SK-N-SH (cell line): ENCODE measurements at regions not wholly inside any gene's neighbourhood (a gene's known extent, or its start where the extent isn't known, plus 50 kb on each side); places are given as distances from the start of the nearest gene placed in this dataset.

Source experiments
- CTCF ChIA-PET: fragments of 300-600, 350-600 bp; formaldehyde crosslinking; extraction: SDS; loops from one replicate; lab custom pipeline; 2021; lab: Yijun Ruan, JAX
- POLR2A ChIA-PET: fragments of 350-600 bp; sonication (Branson Sonifier 250); formaldehyde crosslinking; extraction: SDS; loops from one replicate; lab custom pipeline; 2020; ENCODE audit warnings: antibody characterized with exemption, inconsistent platforms; lab: Yijun Ruan, JAX
- DNase-seq: peaks from one replicate; pipeline ENCODE4 v3.0.0; 2012
- H2AFZ ChIP-seq: fragments of 200-600 bp; sonication (generic); 2 replicates; pipeline ENCODE4 v1.8.1; 2016; ENCODE audit warnings: antibody characterized with exemption, mild to moderate bottlenecking, low read depth
- H3F3A ChIP-seq: fragments of 200-600 bp; sonication (generic); replicated peaks from 2 replicates; pipeline ENCODE3; 2016; ENCODE audit warnings: antibody characterized with exemption, mild to moderate bottlenecking; ENCODE audit not compliant: insufficient read depth
- H3K27ac ChIP-seq, 2 experiments: fragments of 200-500 bp in 1 of 2; fragments of 200-600 bp in 1 of 2; sonication (Bioruptor generic) in 1 of 2; sonication (generic), shearing (Covaris generic) in 1 of 2; 2 replicates each; pipeline versions ENCODE4 v1.5.1 to v1.6.1; 2014 to 2016; ENCODE audit warnings: low read depth in 2 of 2, inconsistent platforms in 1 of 2, low read length in 1 of 2, mild to moderate bottlenecking in 1 of 2, mixed read lengths in 1 of 2
- H3K27me3 ChIP-seq: fragments of 200-600 bp; sonication (generic), shearing (Covaris generic); 2 replicates; pipeline ENCODE4 v1.6.1; 2016; ENCODE audit warnings: mixed run types; ENCODE audit not compliant: insufficient read depth
- H3K36me3 ChIP-seq, 2 experiments: fragments of 200-500 bp in 1 of 2; fragments of 200-600 bp in 1 of 2; sonication (Bioruptor generic) in 1 of 2; sonication (generic) in 1 of 2; replicated peaks in 1 of 2; 2 replicates each; pipeline versions ENCODE3 to v1.5.1; 2014 to 2016; ENCODE audit warnings: low read length in 1 of 2, mild to moderate bottlenecking in 1 of 2; ENCODE audit not compliant: insufficient read depth in 2 of 2, control insufficient read depth in 1 of 2
- H3K4me1 ChIP-seq, 2 experiments: fragments of 200-500 bp in 1 of 2; fragments of 200-600 bp in 1 of 2; sonication (Bioruptor generic) in 1 of 2; sonication (generic), shearing (Covaris generic) in 1 of 2; 2 replicates each; pipeline versions ENCODE4 v1.5.1 to v1.6.1; 2014 to 2016; ENCODE audit warnings: low read depth in 1 of 2, low read length in 1 of 2, mixed run types in 1 of 2; ENCODE audit not compliant: insufficient read depth in 2 of 2, control insufficient read depth in 1 of 2
- H3K4me2 ChIP-seq: fragments of 200-600 bp; sonication (generic), shearing (Covaris generic); 2 replicates; pipeline ENCODE4 v1.6.1; 2017; ENCODE audit warnings: mixed run types
- H3K4me3 ChIP-seq, 2 experiments: fragments of 200-500 bp in 1 of 2; fragments of 200-600 bp in 1 of 2; sonication (Bioruptor generic) in 1 of 2; sonication (generic), shearing (Covaris generic) in 1 of 2; 2 replicates each; pipeline versions ENCODE4 v1.5.1 to v1.8.1; 2014 to 2016; ENCODE audit warnings: low read depth in 2 of 2, inconsistent platforms in 1 of 2, low read length in 1 of 2, mild to moderate bottlenecking in 1 of 2, mixed read lengths in 1 of 2, moderate library complexity in 1 of 2
- H3K79me2 ChIP-seq: fragments of 200-600 bp; sonication (generic); 2 replicates; pipeline ENCODE4 v1.8.1; 2017; ENCODE audit warnings: mild to moderate bottlenecking; ENCODE audit not compliant: insufficient read depth
- H3K9ac ChIP-seq: fragments of 200-600 bp; sonication (generic); 2 replicates; pipeline ENCODE4 v1.6.1; 2017; ENCODE audit warnings: mixed run types
- H3K9me2 ChIP-seq: fragments of 200-600 bp; sonication (generic); 2 replicates; pipeline ENCODE4 v1.6.1; 2017; ENCODE audit warnings: mixed run types
- H3K9me3 ChIP-seq: fragments of 200-600 bp; sonication (generic); 2 replicates; pipeline ENCODE4 v1.6.1; 2017; ENCODE audit warnings: mixed run types, mild to moderate bottlenecking, moderate library complexity
- H4K20me1 ChIP-seq: fragments of 200-600 bp; sonication (generic); 2 replicates; pipeline ENCODE4 v1.6.1; 2017; ENCODE audit warnings: mild to moderate bottlenecking, mixed run types; ENCODE audit not compliant: insufficient read depth
- ELF1 ChIP-seq: IDR thresholded peaks from 2 replicates; pipeline ENCODE4 v1.4.0; 2012
- FOSL2 ChIP-seq: IDR thresholded peaks from 2 replicates; pipeline ENCODE4 v1.4.0; 2012; ENCODE audit warnings: low read depth, mild to moderate bottlenecking, moderate library complexity, borderline replicate concordance
- FOXJ3 ChIP-seq: sonication (generic); formaldehyde crosslinking; IDR thresholded peaks from 2 replicates; pipeline ENCODE4 v1.5.1; 2020; ENCODE audit warnings: mild to moderate bottlenecking, missing genetic modification reagents
- GATA2 ChIP-seq: sonication (generic); formaldehyde crosslinking; IDR thresholded peaks from 2 replicates; pipeline ENCODE4 v1.5.0; 2020; ENCODE audit warnings: mild to moderate bottlenecking, missing genetic modification reagents
- JUND ChIP-seq: IDR thresholded peaks from 2 replicates; pipeline ENCODE4 v1.4.0; 2012
- MEF2A ChIP-seq: IDR thresholded peaks from 2 replicates; pipeline ENCODE4 v1.4.0; 2012; ENCODE audit warnings: low read depth, borderline replicate concordance
- NFIC ChIP-seq: IDR thresholded peaks from 2 replicates; pipeline ENCODE4 v1.4.0; 2012; ENCODE audit warnings: borderline replicate concordance
- NRF1 ChIP-seq: IDR thresholded peaks from 2 replicates; pipeline ENCODE4 v1.6.1; 2012; ENCODE audit warnings: low read depth, mild to moderate bottlenecking, low read length
- RAD21 ChIP-seq: IDR thresholded peaks from 2 replicates; pipeline ENCODE4 v1.6.1; 2012; ENCODE audit warnings: mild to moderate bottlenecking, low read length
- RCOR1 ChIP-seq: fragments of 150-350 bp; IDR thresholded peaks from 2 replicates; pipeline ENCODE4 v1.6.1; 2017; ENCODE audit warnings: antibody characterized with exemption, low read length
- SIN3A ChIP-seq: IDR thresholded peaks from 2 replicates; pipeline ENCODE4 v1.6.1; 2012; ENCODE audit warnings: low read depth, mild to moderate bottlenecking, low read length, moderate library complexity, borderline replicate concordance
- TCF12 ChIP-seq: IDR thresholded peaks from 2 replicates; pipeline ENCODE4 v1.4.0; 2012
- TEAD4 ChIP-seq: IDR thresholded peaks from 2 replicates; pipeline ENCODE4 v1.4.0; 2012; ENCODE audit warnings: mild to moderate bottlenecking, borderline replicate concordance; ENCODE audit not compliant: insufficient read depth
- YY1 ChIP-seq: IDR thresholded peaks from 2 replicates; pipeline ENCODE4 v1.4.0; 2012; ENCODE audit warnings: low read depth, mild to moderate bottlenecking
- WGBS: methylation state at CpG from one replicate; pipeline ENCODE4 v1.1.6; 2017; ENCODE audit warnings: low lambda C conversion rate; 5-methylcytosine and 5-hydroxymethylcytosine counted together
- TF ChIP-seq, protein P1 (sequence below): fragments of 150-350 bp; IDR thresholded peaks from 2 replicates; pipeline ENCODE4 v1.6.1; 2017; ENCODE audit warnings: antibody characterized with exemption, low read length, low read depth, borderline replicate concordance
- TF ChIP-seq, protein P2 (sequence below): fragments of 150-350 bp; IDR thresholded peaks from 2 replicates; pipeline ENCODE4 v1.6.1; 2016; ENCODE audit warnings: mild to moderate bottlenecking, low read depth, low read length
- TF ChIP-seq, protein P3 (sequence below): IDR thresholded peaks from 2 replicates; pipeline ENCODE4 v1.4.0; 2012; ENCODE audit warnings: low read depth

DNA sequence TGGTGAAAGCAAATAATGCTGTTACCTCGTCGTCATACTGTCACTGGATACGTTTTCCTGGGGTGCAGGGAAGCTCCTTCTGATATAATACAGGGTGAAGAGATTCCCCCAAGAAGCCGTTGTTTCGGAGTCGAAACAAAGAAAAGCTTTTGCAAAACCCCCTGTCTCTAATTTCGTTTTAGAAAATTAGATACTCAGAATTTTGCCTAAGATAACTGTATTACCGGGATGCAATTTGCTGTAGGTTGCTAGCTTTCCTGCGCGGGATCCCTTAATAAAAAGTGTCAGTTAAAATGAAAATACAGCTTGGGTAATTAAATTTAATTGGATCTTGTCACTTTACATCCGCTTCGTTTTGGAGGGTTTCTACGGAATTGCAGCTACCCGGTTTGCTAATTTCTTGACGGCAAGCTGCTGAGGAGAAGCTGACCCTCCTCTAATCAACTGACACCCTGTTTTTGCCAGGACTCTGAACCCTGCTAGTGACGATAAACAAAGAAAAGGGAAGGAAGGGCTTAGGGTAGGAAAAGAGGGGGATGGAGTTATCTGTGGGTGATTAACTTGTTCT lies 174.6 kb downstream of the SHOX start:
- H3K9me2 ChIP-seq, result no peaks in the 10 kb centered on the region
- H3K27ac ChIP-seq, result no peak overlapping the region
- ChIA-PET POLR2A (no interaction called here), CTCF (no interaction called here)
- H4K20me1 ChIP-seq, result no peaks in the 10 kb centered on the region
- no peaks in the 10 kb centered on the region for H3K79me2 ChIP-seq
- no peaks in the 10 kb centered on the region for H3K4me1 ChIP-seq
- no peaks in the 10 kb centered on the region for H3F3A ChIP-seq
- H3K27me3 ChIP-seq, result no peaks in the 10 kb centered on the region
- H3K9ac ChIP-seq, result no peak overlapping the region
- no peak for DNase-seq
- H3K4me2 ChIP-seq, result no peak overlapping the region
- H3K4me3 ChIP-seq, result no peak overlapping the region
- WGBS, result 7% methylated on average over 16 of the region's 16 CpGs
- no peak for TF ChIP-seq TEAD4
- TF ChIP-seq, protein P1, sequence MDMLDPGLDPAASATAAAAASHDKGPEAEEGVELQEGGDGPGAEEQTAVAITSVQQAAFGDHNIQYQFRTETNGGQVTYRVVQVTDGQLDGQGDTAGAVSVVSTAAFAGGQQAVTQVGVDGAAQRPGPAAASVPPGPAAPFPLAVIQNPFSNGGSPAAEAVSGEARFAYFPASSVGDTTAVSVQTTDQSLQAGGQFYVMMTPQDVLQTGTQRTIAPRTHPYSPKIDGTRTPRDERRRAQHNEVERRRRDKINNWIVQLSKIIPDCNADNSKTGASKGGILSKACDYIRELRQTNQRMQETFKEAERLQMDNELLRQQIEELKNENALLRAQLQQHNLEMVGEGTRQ, result no peak
- no peak for TF ChIP-seq TCF12
- TF ChIP-seq ELF1, result no peak
- no peak for TF ChIP-seq JUND
- TF ChIP-seq FOSL2, result no peak
- no peak for TF ChIP-seq GATA2 (CRISPR knock-in tag)
- TF ChIP-seq SIN3A, result no peak
- no peak for TF ChIP-seq RCOR1
- no peak for TF ChIP-seq YY1
- TF ChIP-seq MEF2A, result no peak
- TF ChIP-seq FOXJ3, result no peak
- TF ChIP-seq, protein P2, sequence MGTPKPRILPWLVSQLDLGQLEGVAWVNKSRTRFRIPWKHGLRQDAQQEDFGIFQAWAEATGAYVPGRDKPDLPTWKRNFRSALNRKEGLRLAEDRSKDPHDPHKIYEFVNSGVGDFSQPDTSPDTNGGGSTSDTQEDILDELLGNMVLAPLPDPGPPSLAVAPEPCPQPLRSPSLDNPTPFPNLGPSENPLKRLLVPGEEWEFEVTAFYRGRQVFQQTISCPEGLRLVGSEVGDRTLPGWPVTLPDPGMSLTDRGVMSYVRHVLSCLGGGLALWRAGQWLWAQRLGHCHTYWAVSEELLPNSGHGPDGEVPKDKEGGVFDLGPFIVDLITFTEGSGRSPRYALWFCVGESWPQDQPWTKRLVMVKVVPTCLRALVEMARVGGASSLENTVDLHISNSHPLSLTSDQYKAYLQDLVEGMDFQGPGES, result no peak
- no peak for TF ChIP-seq NFIC
- no peak for TF ChIP-seq RAD21
- no peak overlapping the region for H2AFZ ChIP-seq
- no peaks in the 10 kb centered on the region for H3K36me3 ChIP-seq
- no peaks in the 10 kb centered on the region for H3K9me3 ChIP-seq

DNA sequence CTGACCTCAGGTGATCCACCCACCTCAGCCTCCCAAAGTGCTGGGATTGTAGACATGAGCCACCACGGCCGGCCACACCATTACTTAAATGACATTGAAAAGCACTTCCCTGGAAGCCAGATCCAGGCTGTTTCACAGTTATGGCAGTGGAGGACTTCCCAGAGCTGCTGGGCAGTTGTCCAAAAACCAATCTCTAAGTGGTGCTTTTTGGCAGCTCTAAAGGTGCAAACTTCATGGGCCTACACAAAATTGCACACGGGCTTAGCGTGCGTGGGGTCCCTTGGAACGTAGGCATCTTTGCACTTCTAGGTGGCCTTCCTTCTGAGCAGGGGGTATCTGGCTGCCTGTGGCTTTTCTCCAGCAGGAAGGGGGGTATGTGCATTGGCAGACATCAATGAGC lies 172.3 kb downstream of the SHOX start:
- H4K20me1 ChIP-seq, result no peaks in the 10 kb centered on the region
- POLR2A ChIA-PET, result no interaction called here
- H3K9me3 ChIP-seq, result no peaks in the 10 kb centered on the region
- no peaks in the 10 kb centered on the region for H3K27me3 ChIP-seq
- CTCF ChIA-PET, result no interaction called here
- no peak for TF ChIP-seq FOXJ3
- TF ChIP-seq, protein P3, sequence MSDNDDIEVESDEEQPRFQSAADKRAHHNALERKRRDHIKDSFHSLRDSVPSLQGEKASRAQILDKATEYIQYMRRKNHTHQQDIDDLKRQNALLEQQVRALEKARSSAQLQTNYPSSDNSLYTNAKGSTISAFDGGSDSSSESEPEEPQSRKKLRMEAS, result no peak
- no peak for TF ChIP-seq TEAD4
- TF ChIP-seq NRF1, result no peak
- WGBS, result 2% methylated on average over 6 of the region's 6 CpGs
- no peaks in the 10 kb centered on the region for H3K36me3 ChIP-seq
- H3K4me2 ChIP-seq, result no peak overlapping the region
- no peaks in the 10 kb centered on the region for H3K4me1 ChIP-seq
- H3K4me3 ChIP-seq, result no peak overlapping the region
- no peak overlapping the region for H3K9ac ChIP-seq
- H3K9me2 ChIP-seq, result no peaks in the 10 kb centered on the region
- no peaks in the 10 kb centered on the region for H3K79me2 ChIP-seq
- DNase-seq, result no peak
- H2AFZ ChIP-seq, result no peak overlapping the region
- H3K27ac ChIP-seq, result no peak overlapping the region
- H3F3A ChIP-seq, result no peaks in the 10 kb centered on the region
